Activated CD4-positive, alpha-beta T cell treated with anti-CD3 and anti-CD28 coated beads, Interleukin-2, amount 50 U/mL, for 48 hours (primary cell): ENCODE measurements at regions not wholly inside any gene's neighbourhood (a gene's known extent, or its start where the extent isn't known, plus 50 kb on each side); places are given as distances from the start of the nearest gene placed in this dataset.
"Not testable (repeated sequence)": the region's sequence is repeated elsewhere in the genome, so short reads cannot be mapped to it uniquely, and the experiment has no call there.

Experiments used
- DNase-seq, 2 experiments: peaks; one replicate each; pipeline ENCODE4 v3.0.0-alpha.2; 2020

DNA sequence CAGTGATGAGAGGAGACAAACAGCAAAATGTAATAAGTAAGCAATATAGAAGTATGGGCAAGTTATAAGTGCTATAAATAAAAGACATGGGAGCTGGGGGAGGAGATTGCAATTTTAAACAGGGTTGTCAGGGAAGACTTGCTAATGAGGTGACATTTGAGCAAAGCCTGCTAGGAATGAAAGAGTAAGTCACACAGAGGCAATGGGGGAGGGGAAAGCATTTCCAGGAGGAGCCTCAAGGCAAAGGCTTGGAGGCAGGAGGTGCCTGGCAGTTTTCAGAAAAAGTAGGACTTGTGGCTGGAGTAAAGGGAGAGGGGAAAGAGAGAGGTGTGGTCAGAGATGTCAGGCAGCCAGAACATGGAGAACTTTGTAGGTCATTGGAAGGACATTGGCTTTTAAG lies 124.4 kb upstream of the NMUR2 start:
- DNase-seq, result no peak

DNA sequence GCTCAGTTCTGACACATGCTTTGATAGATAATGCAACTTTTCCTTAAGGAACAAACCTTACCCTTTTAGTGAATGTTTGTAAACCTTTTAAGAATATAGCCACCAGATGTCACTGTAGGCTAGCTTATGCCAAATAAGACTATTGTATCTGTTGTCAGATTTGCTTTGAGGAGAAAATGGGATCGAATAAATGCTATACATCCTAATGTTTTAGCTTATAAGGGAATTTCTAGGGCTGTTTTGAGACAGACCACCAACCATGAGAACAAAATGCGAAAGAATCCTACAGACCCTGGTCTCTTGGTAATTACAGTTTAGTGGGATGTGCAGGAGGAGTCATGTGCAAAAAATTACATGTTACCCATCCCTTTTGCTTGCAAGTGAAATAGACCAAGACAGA lies 127.6 kb upstream of the NMUR2 start:
- no peak for DNase-seq

- DNase-seq, result no peak
These were observed 129.6 kb upstream of the NMUR2 start for GRCh38 chr5:152534641-152535040.

DNA sequence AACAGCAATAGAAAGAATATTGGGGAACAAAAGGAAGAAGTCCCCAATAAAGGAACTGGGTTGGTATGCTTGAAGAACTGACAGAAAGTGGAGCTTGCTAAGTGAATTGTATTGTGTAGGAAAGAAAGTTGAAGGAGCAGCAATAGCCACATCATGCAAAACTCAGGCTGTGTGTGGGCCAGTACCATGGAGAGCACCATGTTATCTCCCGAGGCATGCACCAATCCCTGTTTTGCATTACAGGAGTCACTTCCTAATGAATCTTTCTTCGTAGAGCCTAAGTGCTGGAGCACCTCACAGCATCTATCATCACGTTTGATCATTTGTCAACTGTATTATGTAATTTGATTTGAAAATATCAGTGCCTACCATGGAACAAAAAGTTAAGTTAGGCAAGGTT lies 137.7 kb upstream of the NMUR2 start:
- no peak for DNase-seq

GRCh38 chr5:152546493-152546892 lies 141.4 kb upstream of the NMUR2 start:
- no peak for DNase-seq

DNA sequence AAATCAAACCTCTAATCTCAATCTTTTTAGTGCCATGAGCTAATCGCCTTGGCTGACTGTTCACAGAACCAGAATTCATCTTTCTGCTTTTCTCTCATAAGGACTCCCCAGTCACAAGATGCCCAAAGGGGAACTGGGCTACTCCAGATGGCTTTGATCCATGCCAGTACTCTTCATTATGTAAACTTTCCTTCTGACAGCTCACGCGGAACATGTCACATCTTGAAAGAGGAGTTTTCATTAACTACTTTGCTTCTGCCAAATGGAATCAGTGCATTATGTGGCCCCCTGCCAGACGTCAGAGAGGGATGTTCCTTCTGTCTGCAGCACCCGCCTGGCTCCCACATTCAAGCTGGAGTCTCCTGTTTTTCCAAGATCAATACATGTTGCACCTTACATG lies 142.1 kb upstream of the NMUR2 start:
- DNase-seq, result no peak

DNA sequence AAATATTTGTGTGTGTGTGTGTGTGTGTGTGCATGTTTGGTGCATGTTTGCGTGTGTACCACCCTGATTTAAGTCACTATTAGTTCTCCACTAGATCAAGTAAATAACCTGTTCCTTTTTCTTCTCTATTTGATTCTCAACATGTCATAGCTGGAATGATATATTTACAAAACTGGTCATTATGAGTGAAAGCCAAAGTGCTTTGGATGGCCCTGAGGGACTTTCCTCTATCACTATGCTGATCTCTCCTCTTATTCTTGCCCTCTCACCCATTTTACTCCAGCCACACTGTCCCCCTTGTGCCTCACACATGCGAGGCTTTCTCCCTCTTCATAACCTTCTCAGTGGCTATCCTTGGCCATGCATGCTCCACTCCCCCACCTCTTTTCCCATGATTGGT lies 144.6 kb upstream of the NMUR2 start:
- no peak for DNase-seq

DNA sequence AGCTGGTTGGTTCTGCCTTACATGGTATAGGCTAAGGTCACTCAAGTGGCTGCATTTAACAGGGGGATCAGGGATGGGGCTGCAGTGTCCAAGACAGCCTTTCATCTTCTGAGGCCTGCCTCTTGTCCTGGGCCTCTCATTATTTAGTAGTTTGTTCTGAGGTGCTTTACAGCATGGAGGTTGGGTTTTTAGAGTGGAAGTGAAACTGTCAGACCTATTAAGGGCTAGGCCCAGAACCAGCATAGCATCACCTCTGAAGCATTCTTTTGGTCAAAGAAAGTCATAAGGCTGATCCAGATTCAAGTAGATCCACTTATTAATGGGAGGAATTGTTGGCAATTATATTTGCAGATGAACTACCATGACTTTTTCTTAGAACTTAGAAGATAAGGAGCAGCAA lies 146.0 kb upstream of the NMUR2 start:
- DNase-seq, result no peak

DNA sequence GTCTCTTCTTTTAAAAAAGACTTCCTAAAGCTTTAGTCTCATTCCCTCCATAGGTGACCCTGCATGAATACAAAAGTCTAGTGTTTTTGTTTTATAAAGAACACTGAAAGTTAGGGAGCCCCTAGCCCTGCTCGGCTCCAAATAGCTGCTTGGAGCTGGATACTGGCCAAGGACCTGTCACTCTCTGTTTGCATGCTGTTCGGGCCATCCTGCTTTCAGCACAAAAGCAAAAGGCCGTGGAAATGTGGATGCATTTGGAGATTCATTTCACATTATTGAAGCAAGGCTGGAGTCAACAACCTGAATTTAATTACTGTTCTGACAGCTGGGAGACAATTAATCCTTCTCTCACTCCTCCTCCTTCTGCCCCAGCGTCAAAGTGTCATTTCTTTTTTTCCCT lies 151.7 kb upstream of the NMUR2 start:
- DNase-seq, result no peak

GRCh38 chr5:152560512-152561137 lies 155.5 kb upstream of the NMUR2 start:
- DNase-seq, result peak; percentile 38 to 51

- no peak for DNase-seq
These were observed 162.9 kb upstream of the NMUR2 start for GRCh38 chr5:152568016-152568415.

DNA sequence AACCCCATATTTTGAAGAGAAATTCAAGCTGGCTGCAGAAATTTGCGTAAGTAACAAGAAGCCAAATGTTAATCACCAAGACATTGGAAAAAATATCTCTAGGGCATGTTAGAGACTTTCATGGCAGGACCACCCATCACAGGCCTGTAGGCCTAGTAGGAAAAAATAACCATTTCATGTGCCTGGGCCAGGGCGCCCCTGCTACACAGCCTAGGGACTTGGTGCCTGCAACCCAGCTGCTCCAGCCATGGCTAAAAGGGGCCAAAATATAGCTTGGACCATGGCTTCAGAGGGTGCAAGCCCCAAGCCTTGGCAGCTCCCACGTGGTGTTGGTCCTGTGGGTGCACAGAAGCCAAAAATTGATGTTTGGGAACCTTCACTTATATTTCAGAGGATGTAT lies 167.7 kb upstream of the NMUR2 start:
- no peak for DNase-seq

GRCh38 chr5:152584103-152584502 lies 179.0 kb upstream of the NMUR2 start:
- DNase-seq, result no peak

GRCh38 chr5:152592416-152592815 lies 187.3 kb upstream of the NMUR2 start:
- DNase-seq, result no peak

DNA sequence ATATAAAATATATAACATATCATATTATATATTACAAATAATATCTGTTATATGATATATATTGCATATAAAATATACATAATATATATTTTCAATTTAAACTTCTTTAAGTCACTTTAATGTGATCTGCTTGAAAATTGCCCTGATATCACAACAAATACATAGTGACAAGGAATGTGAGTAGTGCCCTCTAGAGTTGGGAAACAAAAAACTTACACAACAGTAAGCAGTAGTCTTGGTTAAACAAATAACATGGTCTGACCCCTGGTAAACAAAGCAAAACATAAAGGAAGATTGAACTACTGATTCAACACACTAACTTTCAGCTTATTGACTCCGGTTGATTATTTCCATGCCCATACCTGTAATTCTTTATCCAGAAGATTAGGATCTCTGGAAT lies 188.3 kb upstream of the NMUR2 start:
- DNase-seq, result no peak

GRCh38 chr5:152595405-152595804 lies 190.3 kb upstream of the NMUR2 start:
- DNase-seq, result no peak

- DNase-seq, result no peak
These were observed 194.0 kb upstream of the NMUR2 start for GRCh38 chr5:152599096-152599495.

GRCh38 chr5:152601806-152602732 lies 197.0 kb upstream of the NMUR2 start:
- no peak for DNase-seq

- DNase-seq, result not testable (repeated sequence)
These were observed 201.0 kb upstream of the NMUR2 start for GRCh38 chr5:152606050-152606449.

DNA sequence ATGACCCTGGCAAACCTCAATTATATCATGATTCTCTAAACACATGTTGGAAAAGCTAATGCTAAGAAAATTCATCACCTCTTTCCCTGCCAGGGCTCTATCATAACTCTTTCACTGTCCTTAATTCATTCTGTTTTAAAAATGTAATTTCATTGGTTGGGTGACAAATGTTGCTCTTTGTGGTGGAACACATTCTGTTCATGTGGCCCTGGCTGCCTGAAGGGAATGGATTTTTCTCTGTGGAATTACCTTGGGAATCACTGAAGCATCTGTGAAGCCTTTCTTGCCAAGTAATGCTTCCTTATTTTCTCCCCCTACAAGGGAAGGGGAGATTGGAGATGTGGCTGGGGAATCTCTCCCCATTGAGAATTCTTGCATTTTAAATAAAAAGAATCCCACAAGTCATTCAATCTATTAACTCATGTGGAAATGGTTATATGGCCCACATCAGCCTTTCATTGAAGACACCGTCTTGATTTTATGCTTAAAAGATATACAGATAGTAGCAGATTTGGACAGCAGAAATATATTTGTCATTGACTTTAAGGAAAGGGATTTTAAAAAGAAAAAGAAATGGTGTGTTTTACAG lies 201.8 kb upstream of the NMUR2 start:
- DNase-seq, result no peak

DNA sequence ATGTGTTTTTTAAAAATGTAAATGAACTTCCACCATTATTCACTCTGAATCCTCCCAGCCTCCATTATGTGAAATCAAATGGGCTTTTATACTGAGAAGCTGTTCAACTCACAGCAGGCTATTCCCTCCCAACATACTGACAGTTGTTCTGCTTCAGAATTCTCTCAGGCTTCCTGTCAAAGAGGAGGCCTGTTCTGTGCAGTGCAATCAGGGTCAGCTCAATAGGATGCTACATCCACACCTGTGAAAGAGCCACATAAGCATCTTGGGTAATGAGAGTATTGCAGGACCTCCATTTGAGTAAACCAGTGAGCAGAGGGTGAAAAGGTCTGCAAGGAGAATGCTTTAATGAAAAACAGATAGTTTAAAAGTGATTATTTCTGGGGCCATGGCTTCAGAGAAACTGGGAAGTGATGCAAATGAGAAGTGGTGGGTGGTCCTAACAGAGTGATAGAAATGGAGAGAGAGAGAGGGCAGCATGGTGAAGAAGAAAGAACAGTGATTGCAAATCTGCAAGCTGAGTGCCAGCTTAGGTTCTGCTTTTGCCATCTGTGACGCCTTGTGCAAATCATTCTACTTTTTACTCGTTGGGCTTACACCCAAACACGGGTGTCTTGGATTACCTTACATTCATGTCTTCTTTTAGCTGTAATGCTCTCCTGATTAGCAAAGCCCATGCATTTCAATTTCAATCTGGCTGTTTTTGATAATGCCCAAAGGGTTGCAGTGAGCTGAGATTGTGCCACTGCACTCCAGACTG lies 202.5 kb upstream of the NMUR2 start:
- no peak for DNase-seq

DNA sequence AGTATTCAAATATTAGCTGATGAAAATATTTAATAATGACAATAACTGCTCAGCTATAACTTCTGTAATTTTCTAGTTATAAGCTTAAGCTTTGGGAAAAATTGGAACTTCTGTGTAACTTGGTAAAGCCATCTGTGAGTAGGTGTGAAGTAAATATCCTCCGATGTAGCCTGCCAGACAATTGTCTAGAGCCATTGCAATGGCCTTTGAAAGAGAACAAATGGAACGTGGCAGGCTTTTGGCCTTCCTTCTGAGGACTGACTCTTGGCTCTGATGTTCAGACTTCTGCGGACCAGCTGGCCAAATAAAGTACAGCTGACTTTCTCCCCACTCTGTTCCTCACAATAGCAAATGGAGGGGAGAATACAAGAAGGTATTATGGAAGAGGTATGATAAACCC lies 203.4 kb upstream of the NMUR2 start:
- no peak for DNase-seq

DNA sequence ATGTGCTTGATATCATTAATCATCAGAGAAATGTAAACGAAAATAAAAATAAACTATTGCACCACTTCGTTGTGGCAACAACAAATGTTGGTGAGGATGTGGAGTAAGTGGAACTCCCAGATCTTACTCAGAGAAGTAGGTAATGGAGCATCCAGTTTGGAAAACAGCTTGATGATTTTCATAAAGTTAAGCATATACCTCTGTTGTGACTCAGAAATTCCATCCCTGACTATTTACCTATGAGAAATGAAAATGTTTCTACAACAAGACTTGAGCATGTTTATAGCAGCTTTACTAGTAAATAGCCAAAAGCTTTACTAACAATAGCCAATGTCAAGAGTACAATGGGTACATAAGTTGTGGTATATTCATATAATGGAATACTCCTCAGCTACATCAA lies 214.7 kb upstream of the NMUR2 start:
- DNase-seq, result no peak
